ENCODE measurements at regions not wholly inside any gene's neighbourhood (a gene's known extent, or its start where the extent isn't known, plus 50 kb on each side); places are given as distances from the start of the nearest gene placed in this dataset.

DNA sequence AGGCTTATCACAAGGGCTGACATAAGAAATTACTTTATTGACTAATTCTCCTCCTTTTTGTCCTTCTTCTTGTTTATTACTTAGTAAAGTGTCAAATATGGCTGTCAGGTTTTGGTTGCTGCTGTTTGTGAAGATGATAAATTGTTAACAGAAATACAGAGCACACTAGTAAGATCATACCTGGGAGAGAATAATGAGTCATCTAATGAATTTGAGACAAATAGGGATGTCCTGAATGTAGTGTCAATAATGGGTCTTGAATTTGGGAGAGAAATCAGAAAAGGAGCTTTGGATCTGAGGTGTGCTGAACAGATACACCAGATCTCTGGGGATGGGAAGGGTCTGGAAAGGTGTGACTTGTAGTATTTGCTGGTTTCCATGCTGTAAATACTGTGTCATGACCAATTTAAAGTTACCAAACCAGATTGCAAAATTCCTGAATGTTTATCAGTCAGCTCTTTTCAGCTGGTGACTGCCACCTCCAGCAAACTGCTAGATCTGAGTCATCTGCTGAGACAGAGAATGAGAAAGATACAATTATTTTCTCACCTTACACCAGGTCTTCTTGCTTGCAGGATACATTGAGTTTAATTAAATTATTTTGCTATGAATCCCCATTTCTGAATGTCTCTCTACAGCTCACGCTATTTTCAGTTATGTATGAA lies 76.7 kb upstream of the SATB1 start:
- Histone ChIP-seq H3K9me2 (ENCODE audit: low read depth, low read length) (no peaks in the 10 kb centered on the region), H3K9ac (ENCODE audit: low read length) (no peak overlapping the region), H3K9me3 (ENCODE audit: low read length) (0 out of 2 replicates have a peak, but pooled peaks cover 2% of the 10 kb centered on the region), H2AFZ (ENCODE audit: low read length) (no peak overlapping the region), H3F3A (ENCODE audit: insufficient read depth, low read length) (no peaks in the 10 kb centered on the region), H3K4me3 (ENCODE audit: low read depth, low read length, poor library complexity, severe bottlenecking) (no peak overlapping the region), H3K79me2 (ENCODE audit: insufficient read depth, low read length) (no peaks in the 10 kb centered on the region), H3K4me2 (ENCODE audit: low read length) (no peak overlapping the region), H4K20me1 (ENCODE audit: insufficient read depth, low read length) (no peaks in the 10 kb centered on the region), H3K36me3 (ENCODE audit: insufficient read depth, low read length) (no peaks in the 10 kb centered on the region), H3K4me1 (ENCODE audit: insufficient read depth, low read length, severe bottlenecking) (peaks cover 47% of the 10 kb centered on the region), H3K27me3 (ENCODE audit: insufficient read depth, low read length) (no peaks in the 10 kb centered on the region), H3K27ac (ENCODE audit: low read depth, low read length, poor library complexity, severe bottlenecking) (peak overlapping the region; percentile 37)
- TF ChIP-seq, protein P1, sequence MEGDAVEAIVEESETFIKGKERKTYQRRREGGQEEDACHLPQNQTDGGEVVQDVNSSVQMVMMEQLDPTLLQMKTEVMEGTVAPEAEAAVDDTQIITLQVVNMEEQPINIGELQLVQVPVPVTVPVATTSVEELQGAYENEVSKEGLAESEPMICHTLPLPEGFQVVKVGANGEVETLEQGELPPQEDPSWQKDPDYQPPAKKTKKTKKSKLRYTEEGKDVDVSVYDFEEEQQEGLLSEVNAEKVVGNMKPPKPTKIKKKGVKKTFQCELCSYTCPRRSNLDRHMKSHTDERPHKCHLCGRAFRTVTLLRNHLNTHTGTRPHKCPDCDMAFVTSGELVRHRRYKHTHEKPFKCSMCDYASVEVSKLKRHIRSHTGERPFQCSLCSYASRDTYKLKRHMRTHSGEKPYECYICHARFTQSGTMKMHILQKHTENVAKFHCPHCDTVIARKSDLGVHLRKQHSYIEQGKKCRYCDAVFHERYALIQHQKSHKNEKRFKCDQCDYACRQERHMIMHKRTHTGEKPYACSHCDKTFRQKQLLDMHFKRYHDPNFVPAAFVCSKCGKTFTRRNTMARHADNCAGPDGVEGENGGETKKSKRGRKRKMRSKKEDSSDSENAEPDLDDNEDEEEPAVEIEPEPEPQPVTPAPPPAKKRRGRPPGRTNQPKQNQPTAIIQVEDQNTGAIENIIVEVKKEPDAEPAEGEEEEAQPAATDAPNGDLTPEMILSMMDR (IDR thresholded peaks at IDR 0.05; ENCODE audit: low read length) = no peak

DNA sequence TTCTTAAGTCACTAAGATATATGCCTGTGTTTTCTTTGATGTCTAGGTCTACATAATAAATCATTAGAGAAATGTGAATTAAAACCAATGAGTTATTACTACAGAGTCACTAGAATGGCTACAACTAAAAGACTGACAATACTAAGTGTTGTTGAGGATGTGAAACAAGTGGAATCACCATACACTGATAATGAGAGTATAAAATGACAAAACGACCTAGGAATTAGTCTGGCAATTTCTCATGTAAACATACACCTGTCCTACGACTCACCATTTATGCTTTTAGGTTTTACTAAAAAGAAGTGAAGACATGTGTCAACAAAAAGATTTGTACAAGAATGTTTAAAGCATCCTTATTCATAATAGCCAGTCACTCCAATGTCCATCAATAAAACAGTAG lies 75.2 kb upstream of the SATB1 start:
- H3K79me2 ChIP-seq (ENCODE audit: insufficient read depth, low read length) = no peaks in the 10 kb centered on the region
- no peak overlapping the region for H2AFZ ChIP-seq (ENCODE audit: low read length)
- H3K4me1 ChIP-seq (ENCODE audit: insufficient read depth, low read length, severe bottlenecking) = peaks cover 40% of the 10 kb centered on the region
- TF ChIP-seq, protein P1 (IDR thresholded peaks at IDR 0.05; ENCODE audit: low read length) = no peak
- no peak for TF ChIP-seq EZH2 (IDR thresholded peaks at IDR 0.05; ENCODE audit: borderline replicate concordance, low read length)
- no peaks in the 10 kb centered on the region for H3K9me2 ChIP-seq (ENCODE audit: low read depth, low read length)
- H3K9ac ChIP-seq (ENCODE audit: low read length) = no peak overlapping the region
- H3K36me3 ChIP-seq (ENCODE audit: insufficient read depth, low read length) = no peaks in the 10 kb centered on the region
- H3F3A ChIP-seq (ENCODE audit: insufficient read depth, low read length) = no peaks in the 10 kb centered on the region
- H3K27ac ChIP-seq (ENCODE audit: low read depth, low read length, poor library complexity, severe bottlenecking) = peak overlapping the region; percentile 89
- 0 out of 2 replicates have a peak, but pooled peaks cover 2% of the 10 kb centered on the region for H3K9me3 ChIP-seq (ENCODE audit: low read length)
- H3K4me3 ChIP-seq (ENCODE audit: low read depth, low read length, poor library complexity, severe bottlenecking) = no peak overlapping the region
- no peak overlapping the region for H3K4me2 ChIP-seq (ENCODE audit: low read length)
- H3K27me3 ChIP-seq (ENCODE audit: insufficient read depth, low read length) = no peaks in the 10 kb centered on the region
- H4K20me1 ChIP-seq (ENCODE audit: insufficient read depth, low read length) = no peaks in the 10 kb centered on the region

DNA sequence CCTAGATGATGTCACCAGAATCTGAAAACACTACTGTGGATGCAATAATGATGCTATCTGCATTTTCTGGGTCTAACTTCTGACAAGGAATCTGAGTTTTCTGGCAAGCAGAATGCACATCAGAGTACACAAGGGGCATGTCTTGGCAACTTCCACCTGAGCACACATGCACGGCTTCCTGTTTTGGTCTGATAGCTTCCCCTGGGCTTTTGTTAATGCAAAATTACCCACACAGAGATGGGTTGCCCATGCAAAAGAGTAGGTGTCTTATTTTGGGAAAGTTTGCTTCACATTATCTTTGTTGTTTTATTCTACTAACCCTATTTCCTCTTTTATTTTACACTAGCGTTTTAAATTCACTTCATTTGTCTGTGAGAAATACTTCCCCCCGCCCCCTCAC lies 74.2 kb upstream of the SATB1 start:
- Histone ChIP-seq H3K4me3 (ENCODE audit: low read depth, low read length, poor library complexity, severe bottlenecking) (no peak overlapping the region), H3K27me3 (ENCODE audit: insufficient read depth, low read length) (no peaks in the 10 kb centered on the region), H3K27ac (ENCODE audit: low read depth, low read length, poor library complexity, severe bottlenecking) (peak overlapping the region; percentile 89), H2AFZ (ENCODE audit: low read length) (no peak overlapping the region), H3K79me2 (ENCODE audit: insufficient read depth, low read length) (no peaks in the 10 kb centered on the region), H3K9me2 (ENCODE audit: low read depth, low read length) (no peaks in the 10 kb centered on the region), H3K4me1 (ENCODE audit: insufficient read depth, low read length, severe bottlenecking) (peaks cover 40% of the 10 kb centered on the region), H4K20me1 (ENCODE audit: insufficient read depth, low read length) (no peaks in the 10 kb centered on the region), H3K9me3 (ENCODE audit: low read length) (0 out of 2 replicates have a peak, but pooled peaks cover 2% of the 10 kb centered on the region), H3F3A (ENCODE audit: insufficient read depth, low read length) (no peaks in the 10 kb centered on the region), H3K36me3 (ENCODE audit: insufficient read depth, low read length) (no peaks in the 10 kb centered on the region), H3K9ac (ENCODE audit: low read length) (peak overlapping the region; percentile 31; the same call in 1 of the 2 replicates), H3K4me2 (ENCODE audit: low read length) (peak overlapping the region; percentile 43; the same call in 1 of the 2 replicates)
- TF ChIP-seq EZH2 (IDR thresholded peaks at IDR 0.05; ENCODE audit: borderline replicate concordance, low read length) = no peak
- TF ChIP-seq, protein P1 (IDR thresholded peaks at IDR 0.05; ENCODE audit: low read length) = no peak
